ENCODE measurements at regions not wholly inside any gene's neighbourhood (a gene's known extent, or its start where the extent isn't known, plus 50 kb on each side); places are given as distances from the start of the nearest gene placed in this dataset.

DNA sequence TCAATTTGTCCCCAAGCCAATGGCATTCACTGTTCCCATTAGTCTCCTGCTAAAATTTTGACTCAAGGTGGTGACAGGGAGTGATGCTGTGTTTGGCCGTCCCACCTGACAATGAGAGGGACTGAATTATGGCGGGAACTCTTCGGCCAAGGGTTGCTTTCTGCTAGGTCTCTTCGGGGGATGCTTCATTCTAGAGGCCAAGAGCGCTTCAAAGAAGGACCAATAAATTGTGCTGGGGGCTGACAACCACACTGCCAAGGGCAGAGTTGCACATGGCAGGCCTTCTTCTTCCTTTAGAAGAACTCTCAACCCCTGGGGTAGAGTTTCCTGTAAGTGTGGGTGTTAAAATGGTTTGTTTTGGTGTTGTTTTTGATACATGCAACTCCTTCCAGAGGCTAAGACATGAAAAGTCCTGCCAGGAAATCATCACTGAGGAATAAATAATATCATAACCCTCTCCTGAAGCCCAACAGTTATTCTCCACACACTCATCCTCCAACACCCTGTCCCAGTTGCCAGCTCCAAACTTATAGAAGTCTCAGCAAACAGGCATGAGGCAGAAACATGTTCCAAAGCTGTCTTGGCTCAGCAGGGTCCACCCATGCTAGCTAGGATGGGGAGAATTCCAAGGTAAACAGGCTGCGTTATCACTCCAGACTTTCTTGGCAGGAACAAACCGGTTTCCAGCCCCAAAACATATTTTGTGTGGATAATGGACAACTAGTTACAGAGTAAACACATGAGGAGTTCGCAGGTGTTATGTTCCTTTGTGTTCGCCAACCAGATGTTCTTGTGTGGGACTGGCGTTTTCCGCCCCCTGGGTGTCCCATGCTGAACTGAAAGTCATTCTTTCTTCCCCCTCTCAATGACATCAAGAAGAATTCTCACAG is 396.7 kb upstream of the RGMA start:
- DNase-seq (ENCODE audit: low read depth in 1 of 2, low spot score in 1 of 2) = no peak
- Histone ChIP-seq H3K27ac (replicated peaks) (no peak overlapping the region), H3K27me3 (ENCODE audit: insufficient read depth, poor library complexity, severe bottlenecking) (no peaks in the 10 kb centered on the region), H3K4me3 (replicated peaks; ENCODE audit: insufficient read depth, low read length) (no peak overlapping the region)
- TF ChIP-seq POLR2AphosphoS5 (IDR thresholded peaks at IDR 0.05; ENCODE audit: low read depth) = no peak
- TF ChIP-seq, protein P1, sequence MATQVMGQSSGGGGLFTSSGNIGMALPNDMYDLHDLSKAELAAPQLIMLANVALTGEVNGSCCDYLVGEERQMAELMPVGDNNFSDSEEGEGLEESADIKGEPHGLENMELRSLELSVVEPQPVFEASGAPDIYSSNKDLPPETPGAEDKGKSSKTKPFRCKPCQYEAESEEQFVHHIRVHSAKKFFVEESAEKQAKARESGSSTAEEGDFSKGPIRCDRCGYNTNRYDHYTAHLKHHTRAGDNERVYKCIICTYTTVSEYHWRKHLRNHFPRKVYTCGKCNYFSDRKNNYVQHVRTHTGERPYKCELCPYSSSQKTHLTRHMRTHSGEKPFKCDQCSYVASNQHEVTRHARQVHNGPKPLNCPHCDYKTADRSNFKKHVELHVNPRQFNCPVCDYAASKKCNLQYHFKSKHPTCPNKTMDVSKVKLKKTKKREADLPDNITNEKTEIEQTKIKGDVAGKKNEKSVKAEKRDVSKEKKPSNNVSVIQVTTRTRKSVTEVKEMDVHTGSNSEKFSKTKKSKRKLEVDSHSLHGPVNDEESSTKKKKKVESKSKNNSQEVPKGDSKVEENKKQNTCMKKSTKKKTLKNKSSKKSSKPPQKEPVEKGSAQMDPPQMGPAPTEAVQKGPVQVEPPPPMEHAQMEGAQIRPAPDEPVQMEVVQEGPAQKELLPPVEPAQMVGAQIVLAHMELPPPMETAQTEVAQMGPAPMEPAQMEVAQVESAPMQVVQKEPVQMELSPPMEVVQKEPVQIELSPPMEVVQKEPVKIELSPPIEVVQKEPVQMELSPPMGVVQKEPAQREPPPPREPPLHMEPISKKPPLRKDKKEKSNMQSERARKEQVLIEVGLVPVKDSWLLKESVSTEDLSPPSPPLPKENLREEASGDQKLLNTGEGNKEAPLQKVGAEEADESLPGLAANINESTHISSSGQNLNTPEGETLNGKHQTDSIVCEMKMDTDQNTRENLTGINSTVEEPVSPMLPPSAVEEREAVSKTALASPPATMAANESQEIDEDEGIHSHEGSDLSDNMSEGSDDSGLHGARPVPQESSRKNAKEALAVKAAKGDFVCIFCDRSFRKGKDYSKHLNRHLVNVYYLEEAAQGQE (IDR thresholded peaks at IDR 0.05; ENCODE audit: insufficient replicate concordance, low read depth) = no peak
- no peak for TF ChIP-seq SPI1 (IDR thresholded peaks at IDR 0.05; ENCODE audit: borderline replicate concordance, low read depth)
- TF ChIP-seq, protein P2, sequence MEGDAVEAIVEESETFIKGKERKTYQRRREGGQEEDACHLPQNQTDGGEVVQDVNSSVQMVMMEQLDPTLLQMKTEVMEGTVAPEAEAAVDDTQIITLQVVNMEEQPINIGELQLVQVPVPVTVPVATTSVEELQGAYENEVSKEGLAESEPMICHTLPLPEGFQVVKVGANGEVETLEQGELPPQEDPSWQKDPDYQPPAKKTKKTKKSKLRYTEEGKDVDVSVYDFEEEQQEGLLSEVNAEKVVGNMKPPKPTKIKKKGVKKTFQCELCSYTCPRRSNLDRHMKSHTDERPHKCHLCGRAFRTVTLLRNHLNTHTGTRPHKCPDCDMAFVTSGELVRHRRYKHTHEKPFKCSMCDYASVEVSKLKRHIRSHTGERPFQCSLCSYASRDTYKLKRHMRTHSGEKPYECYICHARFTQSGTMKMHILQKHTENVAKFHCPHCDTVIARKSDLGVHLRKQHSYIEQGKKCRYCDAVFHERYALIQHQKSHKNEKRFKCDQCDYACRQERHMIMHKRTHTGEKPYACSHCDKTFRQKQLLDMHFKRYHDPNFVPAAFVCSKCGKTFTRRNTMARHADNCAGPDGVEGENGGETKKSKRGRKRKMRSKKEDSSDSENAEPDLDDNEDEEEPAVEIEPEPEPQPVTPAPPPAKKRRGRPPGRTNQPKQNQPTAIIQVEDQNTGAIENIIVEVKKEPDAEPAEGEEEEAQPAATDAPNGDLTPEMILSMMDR (IDR thresholded peaks at IDR 0.05; ENCODE audit: insufficient read depth, low read length) = no peak
- TF ChIP-seq GABPA (IDR thresholded peaks at IDR 0.05; ENCODE audit: low read depth) = no peak

DNA sequence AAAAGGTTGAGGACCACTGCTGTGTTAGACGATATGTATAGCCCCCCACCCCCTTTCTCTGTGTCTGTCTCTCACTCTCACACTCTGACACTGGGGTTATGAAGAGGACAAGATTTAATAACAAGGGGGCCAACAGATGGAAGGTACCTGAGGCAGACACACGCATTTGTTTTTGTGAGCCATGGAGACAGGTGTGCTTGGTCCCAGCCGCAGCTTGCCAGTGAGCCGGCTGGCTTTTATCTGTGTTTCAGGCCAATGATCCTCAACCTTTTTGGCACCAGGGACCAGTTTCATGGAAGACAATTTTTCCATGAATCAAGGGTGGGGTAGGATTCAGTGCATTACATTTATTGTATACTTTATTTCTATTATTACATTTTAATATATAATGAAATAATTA is 394.9 kb upstream of the RGMA start:
- no peak for TF ChIP-seq POLR2AphosphoS5 (IDR thresholded peaks at IDR 0.05; ENCODE audit: low read depth)
- no peak for TF ChIP-seq SPI1 (IDR thresholded peaks at IDR 0.05; ENCODE audit: borderline replicate concordance, low read depth)
- TF ChIP-seq GABPA (IDR thresholded peaks at IDR 0.05; ENCODE audit: low read depth) = no peak
- TF ChIP-seq, protein P2 (IDR thresholded peaks at IDR 0.05; ENCODE audit: insufficient read depth, low read length) = no peak
- TF ChIP-seq, protein P1 (IDR thresholded peaks at IDR 0.05; ENCODE audit: insufficient replicate concordance, low read depth) = no peak
- H3K27ac ChIP-seq (replicated peaks) = no peak overlapping the region

DNA sequence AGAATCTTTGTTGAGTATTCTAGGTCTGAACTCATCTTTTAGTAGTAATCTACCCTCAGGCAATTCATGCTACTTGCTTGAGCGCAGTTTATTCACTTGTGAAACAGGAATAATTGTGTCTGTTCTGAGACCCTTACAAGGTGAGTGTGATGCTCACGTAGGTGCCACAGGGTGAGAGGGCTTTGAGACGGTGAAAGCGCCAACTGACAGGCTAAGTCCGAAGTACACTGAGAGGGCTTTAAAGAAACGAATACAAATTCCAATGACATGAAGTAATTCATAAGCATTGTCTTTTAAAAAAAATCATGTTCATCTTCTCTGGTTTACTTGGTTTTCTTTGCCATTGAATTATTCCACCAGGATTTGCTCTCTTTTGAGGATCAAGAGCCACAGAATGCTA is 393.7 kb upstream of the RGMA start:
- H3K4me3 ChIP-seq (replicated peaks; ENCODE audit: insufficient read depth, low read length) = no peak overlapping the region
- no peak overlapping the region for H3K27ac ChIP-seq (replicated peaks)
- no peak for DNase-seq (ENCODE audit: low read depth in 1 of 2, low spot score in 1 of 2)
- H3K27me3 ChIP-seq (ENCODE audit: insufficient read depth, poor library complexity, severe bottlenecking) = no peaks in the 10 kb centered on the region
- TF ChIP-seq SPI1 (IDR thresholded peaks at IDR 0.05; ENCODE audit: borderline replicate concordance, low read depth) (no peak), GABPA (IDR thresholded peaks at IDR 0.05; ENCODE audit: low read depth) (no peak), POLR2AphosphoS5 (IDR thresholded peaks at IDR 0.05; ENCODE audit: low read depth) (no peak)
- TF ChIP-seq, protein P1 (IDR thresholded peaks at IDR 0.05; ENCODE audit: insufficient replicate concordance, low read depth) = no peak
- TF ChIP-seq, protein P2 (IDR thresholded peaks at IDR 0.05; ENCODE audit: insufficient read depth, low read length) = no peak

More for the DNA sequence above, 394.9 kb upstream of the RGMA start:
- no peak for DNase-seq (ENCODE audit: low read depth in 1 of 2, low spot score in 1 of 2)
- Histone ChIP-seq H3K4me3 (replicated peaks; ENCODE audit: insufficient read depth, low read length) (no peak overlapping the region), H3K27me3 (ENCODE audit: insufficient read depth, poor library complexity, severe bottlenecking) (no peaks in the 10 kb centered on the region)

All from HL-60 (cell line).